Osteocyte (in vitro differentiated cells): ENCODE measurements at regions not wholly inside any gene's neighbourhood (a gene's known extent, or its start where the extent isn't known, plus 50 kb on each side); places are given as distances from the start of the nearest gene placed in this dataset.

Experiments used
- DNase-seq: peaks from one replicate; pipeline ENCODE4 v3.0.0; 2021; ENCODE audit warnings: mixed read lengths; ENCODE audit not compliant: unreplicated experiment; ENCODE audit errors: extremely low spot score
- H3K27ac Mint-ChIP-seq: one replicate; pipeline ENCODE4 v1.8.0; 2021; ENCODE audit warnings: mild to moderate bottlenecking, mixed read lengths; ENCODE audit not compliant: unreplicated experiment
- H3K27me3 Mint-ChIP-seq: one replicate; pipeline ENCODE4 v1.8.0; 2021; ENCODE audit warnings: mixed read lengths; ENCODE audit not compliant: unreplicated experiment
- H3K36me3 Mint-ChIP-seq: one replicate; pipeline ENCODE4 v1.8.0; 2021; ENCODE audit warnings: mixed read lengths; ENCODE audit not compliant: unreplicated experiment
- H3K4me1 Mint-ChIP-seq: one replicate; pipeline ENCODE4 v1.8.0; 2021; ENCODE audit warnings: mixed read lengths; ENCODE audit not compliant: unreplicated experiment
- H3K4me3 Mint-ChIP-seq: one replicate; pipeline ENCODE4 v1.8.0; 2021; ENCODE audit warnings: mild to moderate bottlenecking, moderate library complexity, mixed read lengths; ENCODE audit not compliant: unreplicated experiment
- H3K9me3 Mint-ChIP-seq: one replicate; pipeline ENCODE4 v1.8.0; 2021; ENCODE audit warnings: mixed read lengths; ENCODE audit not compliant: unreplicated experiment
- CTCF ChIP-seq: fragments of 200-600 bp; sonication (generic); IDR thresholded peaks from 2 replicates; pipeline ENCODE4 v1.5.0; 2021; ENCODE audit warnings: antibody characterized with exemption, mild to moderate bottlenecking, moderate library complexity

DNA sequence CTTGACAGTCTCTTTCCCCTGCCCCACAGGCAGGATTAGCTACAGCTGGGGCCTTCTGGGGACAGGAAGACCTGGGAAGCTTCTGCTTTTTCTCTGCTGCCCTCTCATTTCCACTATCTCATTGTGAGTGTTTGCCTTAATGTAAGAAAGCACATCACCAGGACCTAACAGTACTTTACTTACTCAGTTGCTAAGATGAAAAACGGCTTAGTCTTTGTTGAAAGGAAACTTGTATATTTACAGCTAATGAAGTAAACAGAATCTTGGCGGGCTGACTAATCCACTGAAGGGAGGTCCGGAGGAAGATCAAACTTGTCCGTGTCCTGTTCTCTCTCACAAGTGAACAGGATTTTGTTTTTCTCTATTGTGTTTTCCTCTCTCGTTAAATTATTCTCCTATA, 128.6 kb downstream of the SOD2 start:
- no peak for TF ChIP-seq CTCF
- DNase-seq: no peak
- H3K9me3 Mint-ChIP-seq: no peaks in the 10 kb centered on the region
- no peaks in the 10 kb centered on the region for H3K4me1 Mint-ChIP-seq
- no peak overlapping the region for H3K4me3 Mint-ChIP-seq
- H3K36me3 Mint-ChIP-seq: no peaks in the 10 kb centered on the region
- no peak overlapping the region for H3K27ac Mint-ChIP-seq
- H3K27me3 Mint-ChIP-seq: no peaks in the 10 kb centered on the region

DNA sequence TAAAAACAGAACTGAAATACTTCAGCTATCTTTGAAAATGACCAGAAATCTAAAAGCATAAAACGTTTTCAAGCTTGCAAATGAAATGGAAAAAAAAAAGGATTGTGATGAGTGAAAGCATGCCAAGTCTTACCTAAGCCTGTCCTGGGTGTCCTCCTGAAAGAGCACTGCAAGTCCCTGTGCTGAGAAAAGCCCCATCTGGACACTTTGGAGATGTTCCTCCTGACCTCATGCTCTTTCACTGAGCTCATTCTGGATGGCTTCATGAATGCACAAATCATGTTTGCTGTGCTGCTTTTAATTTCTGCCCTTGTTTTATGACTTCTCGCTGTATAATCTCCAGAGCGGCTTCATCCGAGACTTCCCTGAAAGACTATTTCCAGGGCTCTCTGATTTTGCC, 136.0 kb downstream of the SOD2 start:
- no peak overlapping the region for H3K4me3 Mint-ChIP-seq
- no peak for TF ChIP-seq CTCF
- no peak for DNase-seq
- H3K27ac Mint-ChIP-seq: no peak overlapping the region
- H3K9me3 Mint-ChIP-seq: no peaks in the 10 kb centered on the region
- no peaks in the 10 kb centered on the region for H3K27me3 Mint-ChIP-seq
- H3K36me3 Mint-ChIP-seq: no peaks in the 10 kb centered on the region
- no peaks in the 10 kb centered on the region for H3K4me1 Mint-ChIP-seq

- Mint-ChIP-seq H3K9me3 (no peaks in the 10 kb centered on the region), H3K27ac (no peak overlapping the region), H3K27me3 (peaks cover 3% of the 10 kb centered on the region)
Observed at GRCh38 chr6:159555082-159555875, 137.8 kb downstream of the SOD2 start.

DNA sequence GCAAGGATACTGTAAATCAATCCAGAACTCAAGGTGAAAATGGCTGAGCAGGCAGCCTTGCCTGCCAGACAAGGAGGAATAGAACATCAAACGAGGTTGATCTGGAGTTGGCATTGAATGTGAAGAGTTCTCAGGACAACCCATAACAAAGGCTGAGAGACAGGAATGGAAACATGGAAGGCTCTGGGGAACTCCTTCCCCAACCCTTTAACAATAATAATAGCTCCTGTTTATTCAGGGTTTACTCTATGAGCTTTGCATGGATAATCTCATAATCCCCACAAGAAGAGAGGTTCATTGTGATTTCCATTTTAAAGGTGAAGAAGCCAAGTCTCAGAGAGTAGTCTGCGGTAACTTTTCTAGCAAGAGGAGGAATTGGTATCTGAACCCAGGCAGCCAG, 151.7 kb downstream of the SOD2 start:
- Mint-ChIP-seq H3K4me3 (no peak overlapping the region), H3K36me3 (no peaks in the 10 kb centered on the region), H3K27me3 (peaks cover 2% of the 10 kb centered on the region), H3K9me3 (no peaks in the 10 kb centered on the region), H3K4me1 (no peaks in the 10 kb centered on the region), H3K27ac (no peak overlapping the region)
- no peak for TF ChIP-seq CTCF
- no peak for DNase-seq

More at GRCh38 chr6:159555082-159555875, 137.8 kb downstream of the SOD2 start:
- H3K36me3 Mint-ChIP-seq: no peaks in the 10 kb centered on the region
- H3K4me1 Mint-ChIP-seq: no peaks in the 10 kb centered on the region
- H3K4me3 Mint-ChIP-seq: no peak overlapping the region
- no peak for TF ChIP-seq CTCF
- DNase-seq: no peak

- no peaks in the 10 kb centered on the region for H3K36me3 Mint-ChIP-seq
- H3K9me3 Mint-ChIP-seq: no peaks in the 10 kb centered on the region
- H3K27ac Mint-ChIP-seq: no peak overlapping the region
- TF ChIP-seq CTCF: no peak
- peaks cover 2% of the 10 kb centered on the region for H3K27me3 Mint-ChIP-seq
- H3K4me1 Mint-ChIP-seq: no peaks in the 10 kb centered on the region
- DNase-seq: no peak
- no peak overlapping the region for H3K4me3 Mint-ChIP-seq
Observed at GRCh38 chr6:159540883-159541282, 152.2 kb downstream of the SOD2 start.
